Peyer's patch (tissue), 4 donors: ENCODE measurements at regions not wholly inside any gene's neighbourhood (a gene's known extent, or its start where the extent isn't known, plus 50 kb on each side); places are given as distances from the start of the nearest gene placed in this dataset.

Experiments
- POLR2A ChIP-seq, 2 donors: fragments of 450-650 bp; IDR thresholded peaks; one replicate each; pipeline ENCODE4 v1.5.1; 2017; ENCODE audit warnings: antibody characterized with exemption in 2 of 2, mild to moderate bottlenecking in 2 of 2, moderate library complexity in 2 of 2
- TF ChIP-seq, protein P1 (sequence below), 6 experiments: fragments of 450-650 bp in 4 of 6; fragments of 200-600 bp in 2 of 6; sonication (generic) in 1 of 6; IDR thresholded peaks; one replicate each; pipeline ENCODE4 v1.5.1; 2017 to 2019; ENCODE audit warnings: antibody characterized with exemption in 6 of 6, mild to moderate bottlenecking in 3 of 6, moderate library complexity in 1 of 6

- TF ChIP-seq, protein P1, sequence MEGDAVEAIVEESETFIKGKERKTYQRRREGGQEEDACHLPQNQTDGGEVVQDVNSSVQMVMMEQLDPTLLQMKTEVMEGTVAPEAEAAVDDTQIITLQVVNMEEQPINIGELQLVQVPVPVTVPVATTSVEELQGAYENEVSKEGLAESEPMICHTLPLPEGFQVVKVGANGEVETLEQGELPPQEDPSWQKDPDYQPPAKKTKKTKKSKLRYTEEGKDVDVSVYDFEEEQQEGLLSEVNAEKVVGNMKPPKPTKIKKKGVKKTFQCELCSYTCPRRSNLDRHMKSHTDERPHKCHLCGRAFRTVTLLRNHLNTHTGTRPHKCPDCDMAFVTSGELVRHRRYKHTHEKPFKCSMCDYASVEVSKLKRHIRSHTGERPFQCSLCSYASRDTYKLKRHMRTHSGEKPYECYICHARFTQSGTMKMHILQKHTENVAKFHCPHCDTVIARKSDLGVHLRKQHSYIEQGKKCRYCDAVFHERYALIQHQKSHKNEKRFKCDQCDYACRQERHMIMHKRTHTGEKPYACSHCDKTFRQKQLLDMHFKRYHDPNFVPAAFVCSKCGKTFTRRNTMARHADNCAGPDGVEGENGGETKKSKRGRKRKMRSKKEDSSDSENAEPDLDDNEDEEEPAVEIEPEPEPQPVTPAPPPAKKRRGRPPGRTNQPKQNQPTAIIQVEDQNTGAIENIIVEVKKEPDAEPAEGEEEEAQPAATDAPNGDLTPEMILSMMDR (IDR thresholded peaks at IDR 0.05) = no peak
- no peak for TF ChIP-seq POLR2A (IDR thresholded peaks at IDR 0.05)
These were observed 405.2 kb upstream of the AUTS2 start for GRCh38 chr7:69193061-69193460.
